Prostate gland (tissue), 2 donors: ENCODE measurements at regions not wholly inside any gene's neighbourhood (a gene's known extent, or its start where the extent isn't known, plus 50 kb on each side); places are given as distances from the start of the nearest gene placed in this dataset.
"Not testable (repeated sequence)": the region's sequence is repeated elsewhere in the genome, so short reads cannot be mapped to it uniquely, and the experiment has no call there.

ENCODE experiments used
- POLR2A ChIP-seq: fragments of 450-650 bp; IDR thresholded peaks from one replicate; pipeline ENCODE4 v1.6.1; 2016; ENCODE audit warnings: antibody characterized with exemption, mild to moderate bottlenecking
- POLR2AphosphoS5 ChIP-seq: sonication (generic); formaldehyde crosslinking; IDR thresholded peaks from one replicate; pipeline ENCODE4 v1.6.1; 2017; ENCODE audit warnings: antibody characterized with exemption
- TF ChIP-seq, protein P1 (sequence below), 4 experiments: fragments of 200-600 bp in 2 of 4; fragments of 450-650 bp in 2 of 4; sonication (generic) in 2 of 4; IDR thresholded peaks; 1 replicate in 3 of 4; 2 replicates in 1 of 4; pipeline ENCODE4 v1.5.1; 2016 to 2019; ENCODE audit warnings: antibody characterized with exemption in 4 of 4, mild to moderate bottlenecking in 2 of 4, moderate library complexity in 2 of 4

DNA sequence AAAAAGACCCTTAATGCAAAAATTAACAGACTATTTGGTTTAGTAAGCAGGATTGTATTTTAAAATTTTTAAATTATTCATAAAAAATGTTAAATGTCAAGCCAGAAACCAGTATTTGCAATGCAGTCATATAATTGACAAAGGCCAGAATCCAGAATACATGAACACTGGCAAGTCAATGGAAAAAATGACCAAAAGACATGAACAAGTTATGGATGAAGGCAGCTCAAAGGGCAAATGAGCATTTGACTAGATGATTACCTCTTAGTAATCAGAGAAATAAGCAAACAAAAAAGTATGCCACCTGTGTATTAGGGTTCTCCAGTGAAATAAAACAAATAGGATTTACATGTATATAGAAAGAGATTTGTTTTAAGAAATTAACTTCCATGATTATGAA lies 80.9 kb upstream of the PLGLB2 start:
- TF ChIP-seq, protein P1, sequence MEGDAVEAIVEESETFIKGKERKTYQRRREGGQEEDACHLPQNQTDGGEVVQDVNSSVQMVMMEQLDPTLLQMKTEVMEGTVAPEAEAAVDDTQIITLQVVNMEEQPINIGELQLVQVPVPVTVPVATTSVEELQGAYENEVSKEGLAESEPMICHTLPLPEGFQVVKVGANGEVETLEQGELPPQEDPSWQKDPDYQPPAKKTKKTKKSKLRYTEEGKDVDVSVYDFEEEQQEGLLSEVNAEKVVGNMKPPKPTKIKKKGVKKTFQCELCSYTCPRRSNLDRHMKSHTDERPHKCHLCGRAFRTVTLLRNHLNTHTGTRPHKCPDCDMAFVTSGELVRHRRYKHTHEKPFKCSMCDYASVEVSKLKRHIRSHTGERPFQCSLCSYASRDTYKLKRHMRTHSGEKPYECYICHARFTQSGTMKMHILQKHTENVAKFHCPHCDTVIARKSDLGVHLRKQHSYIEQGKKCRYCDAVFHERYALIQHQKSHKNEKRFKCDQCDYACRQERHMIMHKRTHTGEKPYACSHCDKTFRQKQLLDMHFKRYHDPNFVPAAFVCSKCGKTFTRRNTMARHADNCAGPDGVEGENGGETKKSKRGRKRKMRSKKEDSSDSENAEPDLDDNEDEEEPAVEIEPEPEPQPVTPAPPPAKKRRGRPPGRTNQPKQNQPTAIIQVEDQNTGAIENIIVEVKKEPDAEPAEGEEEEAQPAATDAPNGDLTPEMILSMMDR (IDR thresholded peaks at IDR 0.05) = not testable (repeated sequence)
- TF ChIP-seq POLR2A, POLR2AphosphoS5: not testable (repeated sequence)
